ENCODE measurements at regions not wholly inside any gene's neighbourhood (a gene's known extent, or its start where the extent isn't known, plus 50 kb on each side); places are given as distances from the start of the nearest gene placed in this dataset.

DNA sequence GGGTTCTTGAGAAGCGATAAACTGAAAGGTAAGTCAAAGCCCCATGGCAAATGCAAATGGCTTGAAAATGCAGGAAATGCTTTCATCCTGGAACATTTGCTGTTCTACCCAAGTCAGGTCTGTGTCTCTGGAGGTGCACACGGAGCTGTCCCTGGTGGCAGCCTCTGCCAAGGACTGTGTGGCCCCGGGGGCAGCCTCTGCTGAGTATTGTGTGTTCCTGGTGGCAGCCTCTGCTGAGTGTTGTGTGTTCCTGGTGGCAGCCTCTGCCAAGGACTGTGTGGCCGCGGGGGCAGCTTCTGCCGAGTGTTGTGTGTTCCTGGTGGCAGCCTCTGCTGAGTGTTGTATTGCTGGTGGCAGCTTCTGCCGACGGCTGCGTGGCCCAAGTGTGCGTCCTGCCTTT lies 135.6 kb upstream of the ALKAL2 start:
- no peak for DNase-seq

DNA sequence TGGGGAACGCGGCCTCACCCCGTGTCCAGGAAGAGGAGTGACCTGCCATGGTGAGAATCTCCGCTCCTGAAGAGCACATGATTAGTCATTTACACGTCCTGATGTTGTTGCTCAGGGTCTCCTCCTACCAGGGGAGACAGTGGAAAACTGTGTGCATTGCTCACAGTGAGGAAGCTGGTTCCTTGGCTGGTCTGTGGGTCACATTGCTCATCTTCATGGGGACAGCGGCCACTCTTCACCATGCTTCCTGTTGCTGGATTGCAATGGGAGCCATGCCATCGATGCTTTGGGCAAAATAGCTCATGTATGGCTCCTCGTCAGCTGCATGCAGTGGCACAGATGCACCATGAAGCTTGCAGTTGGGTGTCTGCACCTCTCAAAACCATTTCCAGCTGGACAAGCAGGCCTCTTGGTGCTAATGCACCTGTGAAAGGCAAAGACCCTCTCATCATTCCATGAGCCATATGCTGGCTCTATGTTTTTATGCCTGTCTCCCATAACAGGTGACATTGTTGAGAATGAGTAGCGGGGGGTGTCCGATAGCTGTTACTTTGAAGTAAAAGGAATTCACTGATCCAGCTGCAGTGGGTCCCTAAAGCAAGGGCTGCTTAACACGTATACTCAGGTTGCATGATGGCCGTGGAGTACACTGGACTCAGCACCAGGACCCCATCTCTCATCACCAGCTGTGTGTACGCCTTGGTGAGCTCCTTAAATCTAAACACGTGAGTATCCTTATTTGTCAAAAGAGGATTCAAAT lies 135.0 kb upstream of the ALKAL2 start:
- DNase-seq, result no peak

DNA sequence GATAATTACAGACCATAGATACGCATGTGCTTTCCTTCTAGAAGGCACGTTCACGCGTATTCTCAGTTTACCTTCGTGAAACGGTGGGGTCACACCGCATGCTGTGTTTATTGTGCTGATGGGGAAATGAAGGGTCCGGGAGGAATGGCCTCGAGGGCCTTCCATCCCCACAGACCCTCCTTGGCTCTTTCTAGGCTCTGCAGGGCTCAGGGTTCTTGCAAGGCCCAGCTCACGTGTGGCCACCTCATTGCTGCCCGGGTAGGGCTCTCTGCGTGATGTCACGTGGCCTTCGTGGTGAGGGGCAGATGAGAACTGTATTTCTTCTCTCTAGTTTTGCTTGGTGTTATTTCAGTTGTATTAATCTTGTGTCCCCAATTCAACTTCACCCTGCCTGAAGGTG lies 133.5 kb upstream of the ALKAL2 start:
- DNase-seq, result no peak

DNA sequence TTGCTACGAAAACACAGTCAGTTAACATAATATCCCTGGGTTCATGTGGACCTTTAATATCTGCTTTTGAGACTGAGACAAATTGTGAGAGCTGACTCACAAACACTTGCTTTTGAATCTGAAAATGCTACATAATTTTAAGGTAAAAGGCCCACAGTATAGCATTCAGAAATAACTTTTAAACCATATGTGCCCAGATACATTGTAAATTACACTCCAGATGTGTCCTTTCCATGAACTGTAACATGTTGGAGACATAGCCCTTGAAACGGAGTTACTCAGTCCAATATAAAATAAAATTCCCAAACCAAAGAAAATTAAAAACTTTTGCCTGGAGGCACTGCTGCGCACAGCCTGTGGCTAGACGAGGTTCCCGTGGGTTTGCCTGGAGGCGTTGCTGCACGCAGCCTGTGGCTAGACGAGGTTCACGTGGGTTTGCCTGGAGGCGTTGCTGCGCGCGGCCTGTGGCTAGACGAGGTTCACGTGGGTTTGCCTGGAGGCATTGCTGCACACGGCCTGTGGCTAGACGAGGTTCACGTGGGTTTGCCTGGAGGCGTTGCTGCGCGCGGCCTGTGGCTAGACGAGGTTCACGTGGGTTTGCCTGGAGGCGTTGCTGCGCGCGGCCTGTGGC lies 131.9 kb upstream of the ALKAL2 start:
- no peak for DNase-seq

DNA sequence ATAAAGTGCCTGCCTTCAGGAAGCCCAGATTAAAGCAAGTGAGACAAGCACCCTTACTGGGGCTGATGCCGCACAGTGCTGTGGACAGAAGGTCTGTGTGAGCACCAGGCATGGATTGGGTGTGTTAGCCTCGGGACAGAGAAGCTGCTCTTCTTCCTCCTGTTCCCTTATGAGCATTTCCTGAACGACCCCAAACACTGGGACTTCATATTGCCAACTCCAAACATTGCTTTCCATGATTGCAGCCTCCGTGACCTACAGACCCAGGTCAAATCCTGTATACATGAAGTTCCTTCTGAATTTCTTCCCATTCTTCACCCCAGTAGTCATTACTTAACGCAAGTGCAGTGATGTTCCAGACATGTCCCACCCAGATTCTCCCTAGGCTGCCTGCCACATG lies 129.8 kb upstream of the ALKAL2 start:
- DNase-seq, result no peak

DNA sequence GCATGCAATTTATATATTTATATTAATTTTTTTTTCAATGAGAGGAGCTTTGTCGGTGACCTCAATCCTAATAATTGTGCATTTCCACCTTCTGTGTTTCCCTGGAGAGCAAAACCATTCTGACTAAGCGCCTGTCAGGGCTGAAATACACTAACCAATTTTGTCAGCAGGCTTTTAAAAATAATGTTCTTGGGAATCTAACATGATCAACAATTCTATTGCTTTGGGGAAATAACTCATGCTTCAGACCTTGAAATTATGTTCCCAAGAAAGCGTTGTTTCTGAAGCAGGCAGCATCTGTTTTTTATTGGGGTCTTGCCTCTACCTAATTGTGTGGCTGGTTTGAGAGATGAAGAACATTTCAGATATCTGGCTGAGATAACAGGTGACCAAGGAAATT lies 129.1 kb upstream of the ALKAL2 start:
- no peak for DNase-seq

DNA sequence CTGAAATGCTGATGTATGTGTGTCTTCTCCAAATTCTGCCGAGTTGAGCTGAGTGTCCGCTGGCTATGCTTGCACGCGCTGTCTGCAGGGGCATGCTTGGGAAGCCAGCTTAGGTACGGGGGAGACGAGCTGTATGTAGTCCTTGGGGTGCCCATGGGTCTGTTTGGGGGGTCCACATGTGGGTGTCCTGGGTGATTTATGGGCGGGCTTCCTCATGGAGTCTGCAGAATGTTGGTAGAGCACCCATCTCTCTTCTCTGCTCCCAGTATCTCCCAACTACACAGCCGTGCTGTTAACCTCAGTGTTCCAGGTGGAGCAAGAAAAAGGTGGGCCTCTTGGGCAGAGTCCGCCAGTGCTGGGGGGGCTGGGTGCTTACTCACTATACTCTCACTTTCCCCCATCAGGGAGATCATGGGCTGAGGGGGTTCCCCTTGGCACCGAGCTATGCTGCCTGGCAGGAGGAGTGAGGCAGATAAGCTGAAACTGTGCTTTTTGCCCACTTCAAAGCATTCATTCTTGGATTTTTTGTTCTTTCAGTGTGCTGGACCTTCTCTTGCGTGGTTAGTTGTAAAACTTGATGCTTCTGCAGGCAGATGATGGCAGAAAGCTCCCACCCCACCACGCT lies 128.2 kb upstream of the ALKAL2 start:
- no peak for DNase-seq

DNA sequence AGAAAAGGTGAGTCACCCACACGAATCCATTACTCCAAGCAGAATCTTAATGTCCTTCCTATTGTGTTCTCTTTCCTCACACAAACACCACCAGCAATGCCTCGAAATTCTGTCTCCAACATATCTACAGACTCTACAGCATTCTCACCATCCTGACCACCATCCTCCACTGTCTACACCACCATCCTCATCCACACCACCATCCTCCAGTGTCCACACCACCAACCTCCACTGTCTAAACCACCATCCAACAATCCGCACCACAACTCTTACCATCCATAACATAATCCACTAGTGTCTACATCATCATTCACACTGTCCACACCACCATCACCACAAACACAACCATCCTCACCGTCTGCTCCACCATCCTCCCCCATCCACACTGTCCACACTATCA lies 121.6 kb upstream of the ALKAL2 start:
- no peak for DNase-seq

DNA sequence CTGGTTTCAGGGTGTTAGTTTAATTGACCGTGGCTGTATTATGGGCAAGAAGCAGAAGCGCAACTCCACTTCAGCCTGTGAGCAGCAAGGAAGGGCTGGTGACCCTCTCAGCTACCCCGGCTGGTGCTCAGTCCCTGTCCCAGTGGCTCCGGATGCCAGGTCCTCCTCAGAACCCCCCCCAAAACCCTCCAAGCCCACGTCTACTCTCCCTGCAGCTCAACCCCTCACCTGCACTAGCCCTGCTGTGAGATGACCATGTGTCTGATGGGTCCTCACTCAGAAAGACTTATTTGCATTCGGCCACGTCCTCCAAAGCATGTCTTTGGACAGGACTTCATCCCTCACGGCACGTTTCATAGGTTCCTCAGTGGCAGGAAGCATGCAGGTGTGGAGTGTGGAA lies 119.7 kb upstream of the ALKAL2 start:
- no peak for DNase-seq

DNA sequence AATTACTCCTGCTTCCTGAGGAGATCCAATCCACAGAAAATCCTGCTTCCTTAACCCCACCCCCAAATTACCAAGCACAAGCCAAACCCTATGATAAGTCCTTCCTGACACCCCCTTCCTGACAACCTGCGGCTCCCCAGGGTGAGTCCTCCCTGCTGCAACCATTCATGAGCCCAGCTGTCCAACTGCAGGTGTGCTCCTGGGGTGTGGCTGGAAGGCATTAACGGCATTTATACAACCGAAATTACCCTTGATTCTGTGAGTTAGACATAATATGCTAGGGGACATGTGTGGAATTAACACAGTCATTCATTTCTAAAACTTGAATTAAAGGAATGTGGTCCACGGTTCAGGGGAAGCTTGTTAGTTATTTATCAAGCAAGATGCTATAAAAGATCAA lies 119.0 kb upstream of the ALKAL2 start:
- no peak for DNase-seq

DNA sequence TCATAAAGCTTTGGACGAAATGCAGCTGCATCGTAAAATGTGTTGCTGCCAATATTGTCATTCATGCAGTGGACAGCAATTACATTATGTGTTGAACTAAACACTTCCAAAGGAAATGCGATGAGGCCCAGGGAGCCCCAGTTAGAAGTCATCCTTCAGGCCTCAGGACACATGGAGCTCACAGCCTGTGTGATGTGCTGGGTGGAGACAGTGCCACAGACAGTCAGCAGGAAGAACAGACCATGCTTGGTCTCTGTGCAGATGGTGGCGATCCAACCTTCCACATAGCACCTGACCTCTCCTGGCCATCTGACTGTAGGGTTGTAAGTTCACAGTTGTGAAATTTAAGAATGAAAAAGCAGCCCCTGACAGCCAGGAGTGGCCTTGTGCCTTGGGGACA lies 118.3 kb upstream of the ALKAL2 start:
- DNase-seq, result no peak

DNA sequence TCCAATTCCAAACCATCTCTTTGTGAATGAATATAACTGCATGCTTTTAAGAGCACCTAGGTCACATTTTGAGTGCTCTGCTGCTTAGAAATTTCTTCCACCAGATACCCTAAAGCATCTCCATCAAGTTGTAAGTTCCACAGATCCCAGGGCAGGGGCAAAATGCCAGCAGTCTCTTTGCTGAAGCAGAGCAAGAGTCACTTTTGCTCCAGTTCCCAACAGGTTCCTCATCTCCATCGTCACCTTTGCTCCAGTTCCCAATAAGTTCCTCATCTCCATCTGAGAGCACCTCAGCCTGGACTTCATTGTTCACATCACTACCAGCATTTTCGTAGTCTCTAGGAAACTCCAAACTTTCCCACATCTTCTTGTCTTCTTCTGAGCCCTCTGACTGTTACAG lies 116.7 kb upstream of the ALKAL2 start:
- DNase-seq, result no peak

DNA sequence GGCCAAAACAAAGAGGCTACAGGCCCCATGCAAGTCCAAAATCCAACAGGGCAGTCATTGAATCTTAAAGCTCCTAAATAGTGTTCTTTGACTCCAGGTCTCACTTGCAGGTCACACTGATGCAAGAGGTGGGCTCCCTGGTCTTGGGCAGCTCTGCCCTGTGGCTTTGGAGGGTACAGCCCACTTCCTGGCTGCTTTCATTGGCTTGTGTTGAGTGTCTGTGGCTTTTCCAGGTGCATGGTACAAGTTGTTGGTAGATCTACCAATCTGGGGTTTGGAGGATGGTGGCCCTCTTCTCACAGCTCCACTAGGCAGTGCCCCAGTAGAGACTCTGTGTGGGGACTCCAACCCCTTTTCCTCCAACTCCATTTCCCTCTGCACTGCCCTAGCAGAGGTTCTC lies 115.8 kb upstream of the ALKAL2 start:
- DNase-seq, result no peak

DNA sequence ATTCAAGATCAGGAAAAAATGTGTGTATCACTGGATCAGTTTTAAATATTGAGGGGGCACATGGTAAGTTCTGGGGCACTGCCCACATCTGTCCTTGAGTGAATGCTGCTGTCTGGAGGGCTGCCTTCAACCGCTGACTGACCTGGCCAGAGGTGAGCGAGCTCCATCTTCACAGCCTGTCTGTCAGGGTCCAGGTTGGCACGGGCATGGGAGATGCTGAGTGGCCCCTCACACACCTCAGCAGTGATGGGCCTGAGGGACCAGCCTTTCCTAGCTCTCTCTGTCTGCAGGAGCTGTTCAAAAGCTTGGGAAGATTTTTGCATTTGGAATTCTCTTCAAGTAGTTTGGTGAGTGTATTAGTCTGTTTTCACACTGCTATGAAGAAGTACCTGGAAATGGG lies 114.8 kb upstream of the ALKAL2 start:
- DNase-seq, result no peak

DNA sequence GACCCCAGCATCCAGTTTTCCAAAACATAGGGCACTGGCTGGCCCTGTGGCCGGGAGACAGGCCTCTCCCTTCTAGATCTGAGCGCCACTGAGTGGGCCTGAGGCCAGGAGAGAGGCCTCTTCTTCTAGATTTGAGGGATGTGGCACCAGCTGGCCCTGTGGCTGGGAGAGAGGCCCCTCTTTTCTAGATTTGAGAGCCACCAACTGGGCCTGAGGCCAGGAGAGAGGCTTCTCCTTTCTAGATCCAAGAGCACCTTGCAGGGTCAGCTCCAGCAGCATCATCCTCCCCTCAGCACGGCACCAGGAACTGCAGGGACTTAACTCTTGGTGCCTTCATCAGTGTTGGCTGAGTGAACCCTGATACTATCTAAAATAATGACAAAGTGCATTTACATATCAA lies 114.3 kb upstream of the ALKAL2 start:
- DNase-seq, result no peak

DNA sequence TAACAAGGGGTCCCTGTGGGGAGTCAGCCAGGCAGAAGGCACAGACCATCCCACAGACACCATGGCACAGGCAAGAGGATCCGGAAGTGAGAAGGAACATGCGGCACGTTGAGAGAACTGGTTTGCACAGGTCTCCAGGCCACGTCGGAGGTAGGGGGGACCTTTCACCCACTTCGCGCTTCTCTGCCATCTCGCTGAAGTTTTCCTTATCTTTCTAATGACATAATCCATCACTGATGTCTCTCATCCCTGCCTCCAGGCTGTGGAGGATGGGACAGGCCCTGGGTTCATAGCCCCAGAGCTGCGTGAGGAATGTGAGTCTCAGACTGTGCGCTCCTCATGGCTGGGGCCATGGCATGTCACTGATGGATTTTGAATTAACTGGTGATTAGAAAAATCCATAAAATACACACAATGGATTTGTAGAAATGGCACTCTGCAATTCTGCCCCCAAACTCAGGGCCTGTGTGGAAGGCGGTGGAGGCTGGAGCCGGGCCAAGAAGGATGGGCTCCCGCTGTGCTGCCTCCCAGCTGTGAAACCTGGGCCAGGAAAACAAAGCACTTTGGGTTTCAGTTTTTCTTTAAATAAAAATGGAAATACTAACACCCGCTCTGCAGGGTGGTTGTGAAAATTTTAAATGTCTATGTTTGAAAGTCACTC lies 113.3 kb upstream of the ALKAL2 start:
- DNase-seq, result no peak

DNA sequence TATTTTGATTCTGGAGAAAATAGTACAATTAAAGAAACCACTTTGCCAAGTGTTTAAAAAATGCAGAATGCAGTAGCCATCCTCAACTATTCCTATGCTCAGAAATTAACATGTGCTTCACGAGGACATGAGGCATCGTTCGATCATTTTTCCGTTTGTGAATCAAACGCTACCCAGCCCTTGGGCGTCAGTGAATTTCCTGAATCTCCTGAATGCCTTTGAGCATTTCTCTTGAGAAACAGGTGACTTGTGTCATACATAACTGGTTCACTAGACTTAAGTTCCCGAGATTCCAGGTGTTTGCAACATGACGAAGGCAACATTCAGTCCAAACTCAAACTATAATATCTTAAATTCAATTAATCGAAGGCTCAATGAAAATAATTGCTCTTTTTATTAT lies 110.0 kb upstream of the ALKAL2 start:
- DNase-seq, result no peak

DNA sequence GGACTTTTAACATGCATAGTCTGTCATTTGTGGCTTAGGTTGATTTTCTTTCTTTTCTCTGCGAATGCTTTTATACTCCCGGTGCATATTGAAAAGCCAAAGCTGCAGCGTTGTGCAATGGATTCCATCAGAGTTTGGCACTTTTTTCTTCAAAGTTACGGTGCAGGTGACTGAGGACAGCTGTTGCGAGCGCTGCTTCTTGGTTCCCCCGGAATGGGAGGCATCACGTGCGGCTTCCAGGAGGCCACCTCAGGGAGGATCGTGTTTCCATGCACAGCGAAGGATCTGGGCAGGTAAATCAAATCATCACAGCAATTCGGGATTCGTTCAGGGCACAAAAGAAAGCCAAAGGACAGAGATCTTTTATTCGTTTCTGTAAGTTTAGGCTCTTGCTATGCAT lies 109.6 kb upstream of the ALKAL2 start:
- DNase-seq, result no peak

DNA sequence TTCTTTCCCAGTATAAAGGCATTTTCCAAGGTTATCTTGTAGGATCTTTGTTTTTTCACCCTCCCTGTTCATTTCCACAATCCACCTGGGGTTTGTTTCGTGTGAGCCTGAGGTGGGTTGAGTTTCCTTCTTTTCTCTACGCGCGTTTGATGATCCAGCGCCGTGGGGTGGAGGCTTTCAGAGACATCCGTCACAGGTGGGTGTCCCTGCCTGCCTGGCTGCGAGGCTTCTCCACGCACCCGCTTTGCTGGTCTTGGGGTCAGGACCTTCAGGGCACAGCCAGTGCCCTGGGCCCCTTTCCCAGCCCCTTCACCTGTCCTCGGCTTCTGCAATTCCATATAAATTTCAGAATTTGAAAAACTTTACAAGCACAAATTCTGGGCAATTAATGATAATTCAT lies 109.0 kb upstream of the ALKAL2 start:
- no peak for DNase-seq

DNA sequence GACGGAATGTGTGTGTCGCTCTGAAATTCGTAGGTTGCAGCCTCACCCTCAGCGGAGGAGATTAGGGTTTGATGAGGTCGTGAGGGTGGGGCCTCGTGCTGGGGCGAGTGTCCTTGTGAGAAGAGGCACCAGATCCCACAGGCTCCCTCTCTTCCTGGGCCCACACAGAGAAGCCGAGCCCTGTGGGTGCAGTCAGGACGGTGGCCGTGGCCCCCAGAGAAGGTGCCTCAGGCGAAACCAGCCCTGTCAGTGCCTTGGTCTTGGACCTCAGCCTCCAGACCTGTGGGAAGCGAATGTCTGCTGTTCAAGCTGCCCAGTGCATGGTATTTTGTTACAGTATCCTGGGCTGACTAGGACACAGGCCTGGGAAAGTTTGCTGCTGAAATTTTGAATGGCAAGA lies 108.0 kb upstream of the ALKAL2 start:
- DNase-seq, result no peak

DNA sequence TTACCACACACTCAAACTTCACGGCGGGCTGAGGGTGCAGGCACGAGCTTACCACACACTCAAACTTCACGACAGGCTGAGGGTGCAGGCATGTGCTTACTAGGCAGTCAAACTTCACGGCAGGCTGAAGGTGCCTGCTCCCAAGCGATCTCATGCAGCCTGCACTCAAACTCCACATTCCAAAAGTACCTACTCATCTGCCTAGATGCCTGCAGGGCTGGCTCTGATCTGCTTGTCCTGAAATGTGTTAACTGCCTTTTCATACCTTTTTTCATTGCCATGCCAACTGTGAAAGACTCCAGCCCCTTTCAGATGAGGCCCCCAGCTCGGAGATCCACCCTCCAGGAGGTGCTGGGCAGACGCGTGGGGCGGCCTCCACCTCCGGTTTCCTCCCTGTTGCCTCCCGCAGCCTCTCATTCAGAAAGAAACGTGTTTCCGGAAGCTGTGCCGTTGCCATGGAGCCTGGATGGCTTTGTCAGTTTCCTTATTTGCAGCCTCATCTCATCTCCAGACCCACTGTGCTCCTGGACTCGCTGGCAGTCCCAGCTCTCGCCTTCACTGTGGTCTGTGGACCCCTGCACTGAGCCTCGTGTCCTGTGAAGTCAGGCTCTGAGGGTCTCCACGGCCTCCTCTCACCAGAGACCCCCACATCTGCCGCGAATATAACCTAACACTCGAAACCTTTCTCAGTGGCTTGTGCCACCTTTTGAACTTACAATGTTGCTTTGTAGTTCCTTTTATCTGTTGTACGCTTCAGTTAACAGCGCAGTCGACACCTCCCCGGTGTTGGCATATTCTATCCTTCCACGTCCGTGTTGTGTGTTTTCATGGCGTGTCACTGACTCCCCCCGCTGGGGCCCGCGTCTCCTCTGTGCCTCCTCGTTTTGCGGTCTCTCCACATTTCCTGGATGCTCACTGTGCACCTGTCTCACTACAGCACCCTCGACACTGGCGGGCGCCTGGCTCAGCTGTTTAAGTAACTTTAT lies 106.1 kb upstream of the ALKAL2 start:
- DNase-seq, result peak; percentile 14

DNA sequence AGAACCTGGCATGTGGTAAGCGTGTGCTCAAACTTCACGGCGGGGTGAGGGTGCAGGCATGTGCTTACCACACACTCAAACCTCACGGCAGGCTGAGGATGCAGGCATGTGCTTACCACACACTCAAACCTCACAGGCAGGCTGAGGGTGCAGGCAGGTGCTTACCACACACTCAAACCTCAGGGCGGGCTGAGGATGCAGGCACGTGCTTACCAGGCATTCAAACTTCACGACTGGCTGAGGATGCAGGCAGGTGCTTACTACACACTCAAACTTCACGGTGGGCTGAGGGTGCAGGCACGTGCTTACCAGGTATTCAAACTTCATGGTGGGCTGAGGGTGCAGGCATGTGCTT lies 105.0 kb upstream of the ALKAL2 start:
- no peak for DNase-seq

Data from GOT3 (cell line).